ENCODE measurements at regions not wholly inside any gene's neighbourhood (a gene's known extent, or its start where the extent isn't known, plus 50 kb on each side); places are given as distances from the start of the nearest gene placed in this dataset.

DNA sequence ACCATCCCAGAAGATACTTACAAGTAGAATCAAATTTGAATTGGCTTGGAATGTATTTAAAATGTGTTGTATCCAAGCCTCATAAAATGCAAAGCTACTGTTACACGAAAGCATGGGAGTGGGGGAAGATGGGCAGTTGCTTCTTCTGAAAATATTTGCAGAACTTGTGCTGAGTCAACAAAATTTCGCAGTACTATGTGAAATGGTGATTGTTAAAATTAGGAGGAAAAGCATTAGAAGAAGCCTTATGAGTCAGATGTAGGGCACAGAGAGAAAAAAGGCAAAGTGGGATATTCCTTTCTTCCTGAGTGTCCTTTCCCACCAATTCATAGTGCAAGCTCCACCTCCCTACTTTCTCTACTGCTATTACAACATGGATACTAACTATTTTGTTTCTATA is 332.7 kb downstream of the PRDM5 start:
- CTCF ChIA-PET = no interaction called here
- ATAC-seq (no peak), FAIRE-seq (no peak), DNase-seq (ENCODE audit: low read depth in 1 of 2, low spot score in 1 of 2) (no peak)
- Histone ChIP-seq H3K27ac (no peak overlapping the region), H3K4me2 (no peak overlapping the region), H3K4me3 (no peak overlapping the region), H3K4me1 (no peaks in the 10 kb centered on the region), H3K9me3 (no peaks in the 10 kb centered on the region)
- 7% methylated on average over 2 of the region's 2 CpGs for WGBS (ENCODE audit: missing lambda C conversion rate)
- TF ChIP-seq RCOR1 (IDR thresholded peaks at IDR 0.05; ENCODE audit: low read depth, low read length) (no peak), MAFK (IDR thresholded peaks at IDR 0.05; ENCODE audit: partially characterized antibody) (peak; percentile 86)
- TF ChIP-seq, protein P1, sequence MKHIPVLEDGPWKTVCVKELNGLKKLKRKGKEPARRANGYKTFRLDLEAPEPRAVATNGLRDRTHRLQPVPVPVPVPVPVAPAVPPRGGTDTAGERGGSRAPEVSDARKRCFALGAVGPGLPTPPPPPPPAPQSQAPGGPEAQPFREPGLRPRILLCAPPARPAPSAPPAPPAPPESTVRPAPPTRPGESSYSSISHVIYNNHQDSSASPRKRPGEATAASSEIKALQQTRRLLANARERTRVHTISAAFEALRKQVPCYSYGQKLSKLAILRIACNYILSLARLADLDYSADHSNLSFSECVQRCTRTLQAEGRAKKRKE (CRISPR knock-in tag; IDR thresholded peaks at IDR 0.05; ENCODE audit: low read depth) = no peak
- TF ChIP-seq, protein P2, sequence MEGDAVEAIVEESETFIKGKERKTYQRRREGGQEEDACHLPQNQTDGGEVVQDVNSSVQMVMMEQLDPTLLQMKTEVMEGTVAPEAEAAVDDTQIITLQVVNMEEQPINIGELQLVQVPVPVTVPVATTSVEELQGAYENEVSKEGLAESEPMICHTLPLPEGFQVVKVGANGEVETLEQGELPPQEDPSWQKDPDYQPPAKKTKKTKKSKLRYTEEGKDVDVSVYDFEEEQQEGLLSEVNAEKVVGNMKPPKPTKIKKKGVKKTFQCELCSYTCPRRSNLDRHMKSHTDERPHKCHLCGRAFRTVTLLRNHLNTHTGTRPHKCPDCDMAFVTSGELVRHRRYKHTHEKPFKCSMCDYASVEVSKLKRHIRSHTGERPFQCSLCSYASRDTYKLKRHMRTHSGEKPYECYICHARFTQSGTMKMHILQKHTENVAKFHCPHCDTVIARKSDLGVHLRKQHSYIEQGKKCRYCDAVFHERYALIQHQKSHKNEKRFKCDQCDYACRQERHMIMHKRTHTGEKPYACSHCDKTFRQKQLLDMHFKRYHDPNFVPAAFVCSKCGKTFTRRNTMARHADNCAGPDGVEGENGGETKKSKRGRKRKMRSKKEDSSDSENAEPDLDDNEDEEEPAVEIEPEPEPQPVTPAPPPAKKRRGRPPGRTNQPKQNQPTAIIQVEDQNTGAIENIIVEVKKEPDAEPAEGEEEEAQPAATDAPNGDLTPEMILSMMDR (IDR thresholded peaks at IDR 0.05) = no peak
- POLR2A ChIA-PET = no interaction called here

DNA sequence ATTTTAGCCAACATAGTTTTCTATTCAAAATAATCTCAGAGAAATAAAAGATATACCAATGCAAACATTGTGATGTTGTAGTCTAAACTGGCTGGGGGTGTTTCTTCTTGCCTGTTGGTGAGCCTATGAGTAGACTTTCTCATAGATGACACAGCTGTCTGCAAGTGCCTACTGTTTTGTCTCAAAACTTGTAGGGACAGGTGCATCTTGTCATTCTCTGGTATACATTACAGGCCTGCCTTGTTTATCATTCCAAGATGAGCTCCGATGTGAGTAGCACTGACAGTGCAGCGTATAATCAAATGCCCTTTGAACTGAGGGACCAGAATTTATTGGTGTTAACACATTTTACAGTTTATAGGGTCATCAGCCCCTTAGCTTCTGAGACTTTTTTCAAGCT is 353.8 kb downstream of the PRDM5 start:
- no peak for FAIRE-seq
- DNase-seq (ENCODE audit: low read depth in 1 of 2, low spot score in 1 of 2) = no peak
- Histone ChIP-seq H3K4me1 (no peaks in the 10 kb centered on the region), H3K9me3 (no peaks in the 10 kb centered on the region), H3K4me2 (no peak overlapping the region), H3K4me3 (no peak overlapping the region), H3K27ac (no peak overlapping the region)
- ATAC-seq = no peak
- 22% methylated on average over 2 of the region's 2 CpGs for WGBS (ENCODE audit: missing lambda C conversion rate)
- TF ChIP-seq POLR2A (IDR thresholded peaks at IDR 0.05; ENCODE audit: low read length) (no peak), CBX2 (IDR thresholded peaks at IDR 0.05; ENCODE audit: borderline replicate concordance, low read depth) (no peak), KDM1A (IDR thresholded peaks at IDR 0.05; ENCODE audit: low read depth) (no peak), TP53 (CRISPR knock-in tag; IDR thresholded peaks at IDR 0.05) (no peak)
- POLR2A ChIA-PET = no interaction called here
- CTCF ChIA-PET = no interaction called here

DNA sequence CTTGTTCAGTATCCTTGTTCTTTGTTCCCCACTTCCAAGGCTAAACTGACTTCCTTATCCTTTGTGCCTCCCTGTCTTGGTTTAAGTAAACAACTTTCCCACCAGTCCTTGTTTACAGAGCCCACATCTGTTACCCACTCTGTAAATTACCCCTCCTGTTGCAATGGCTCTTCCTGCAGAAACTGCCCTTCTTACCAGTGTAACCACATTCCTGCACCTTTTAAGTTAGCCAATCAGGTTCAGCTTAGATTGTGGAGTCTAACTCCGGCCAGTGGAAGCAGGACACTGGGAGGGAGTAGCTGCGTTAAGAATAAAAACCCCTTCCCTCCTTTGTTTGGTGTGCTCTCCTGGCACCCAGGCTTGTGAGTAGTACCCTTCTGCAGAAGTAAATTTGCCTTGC is 360.9 kb downstream of the PRDM5 start:
- TF ChIP-seq, protein P3, sequence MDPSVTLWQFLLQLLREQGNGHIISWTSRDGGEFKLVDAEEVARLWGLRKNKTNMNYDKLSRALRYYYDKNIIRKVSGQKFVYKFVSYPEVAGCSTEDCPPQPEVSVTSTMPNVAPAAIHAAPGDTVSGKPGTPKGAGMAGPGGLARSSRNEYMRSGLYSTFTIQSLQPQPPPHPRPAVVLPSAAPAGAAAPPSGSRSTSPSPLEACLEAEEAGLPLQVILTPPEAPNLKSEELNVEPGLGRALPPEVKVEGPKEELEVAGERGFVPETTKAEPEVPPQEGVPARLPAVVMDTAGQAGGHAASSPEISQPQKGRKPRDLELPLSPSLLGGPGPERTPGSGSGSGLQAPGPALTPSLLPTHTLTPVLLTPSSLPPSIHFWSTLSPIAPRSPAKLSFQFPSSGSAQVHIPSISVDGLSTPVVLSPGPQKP (IDR thresholded peaks at IDR 0.05; ENCODE audit: low read depth, low read length) = no peak
- TF ChIP-seq RARB (CRISPR knock-in tag; IDR thresholded peaks at IDR 0.05) = no peak
- no peak for TF ChIP-seq FOXS1 (CRISPR knock-in tag; IDR thresholded peaks at IDR 0.05)
- TF ChIP-seq RNF2 (IDR thresholded peaks at IDR 0.05; ENCODE audit: borderline replicate concordance, low read depth) = no peak
- no peak for TF ChIP-seq PHF8 (IDR thresholded peaks at IDR 0.05; ENCODE audit: borderline replicate concordance, low read depth)
- TF ChIP-seq CEBPB (IDR thresholded peaks at IDR 0.05) = no peak
- no peak for TF ChIP-seq GATA3 (IDR thresholded peaks at IDR 0.05; ENCODE audit: borderline replicate concordance)
- no peak for TF ChIP-seq JUN (IDR thresholded peaks at IDR 0.05)
- TF ChIP-seq CHD4 (IDR thresholded peaks at IDR 0.05; ENCODE audit: borderline replicate concordance) = no peak
- TF ChIP-seq SMC3 (IDR thresholded peaks at IDR 0.05) = no peak
- no peak for TF ChIP-seq FOSL2 (IDR thresholded peaks at IDR 0.05)
- no peak for TF ChIP-seq FOSL2 (CRISPR knock-in tag; IDR thresholded peaks at IDR 0.05)
- TF ChIP-seq, protein P4, sequence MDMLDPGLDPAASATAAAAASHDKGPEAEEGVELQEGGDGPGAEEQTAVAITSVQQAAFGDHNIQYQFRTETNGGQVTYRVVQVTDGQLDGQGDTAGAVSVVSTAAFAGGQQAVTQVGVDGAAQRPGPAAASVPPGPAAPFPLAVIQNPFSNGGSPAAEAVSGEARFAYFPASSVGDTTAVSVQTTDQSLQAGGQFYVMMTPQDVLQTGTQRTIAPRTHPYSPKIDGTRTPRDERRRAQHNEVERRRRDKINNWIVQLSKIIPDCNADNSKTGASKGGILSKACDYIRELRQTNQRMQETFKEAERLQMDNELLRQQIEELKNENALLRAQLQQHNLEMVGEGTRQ (IDR thresholded peaks at IDR 0.05) = no peak
- TF ChIP-seq TFCP2L1 (CRISPR knock-in tag; IDR thresholded peaks at IDR 0.05) = no peak
- no peak for TF ChIP-seq CBX2 (IDR thresholded peaks at IDR 0.05; ENCODE audit: borderline replicate concordance, low read depth)
- TF ChIP-seq EHMT2 (IDR thresholded peaks at IDR 0.05; ENCODE audit: low read depth) = no peak
- TF ChIP-seq MYC (IDR thresholded peaks at IDR 0.05; ENCODE audit: borderline replicate concordance, low read length) = no peak
- no peak for TF ChIP-seq POLR2A (IDR thresholded peaks at IDR 0.05; ENCODE audit: low read length)
- TF ChIP-seq ZFP36 (IDR thresholded peaks at IDR 0.05; ENCODE audit: borderline replicate concordance, partially characterized antibody) = no peak
- no peak for TF ChIP-seq KDM1A (IDR thresholded peaks at IDR 0.05; ENCODE audit: low read depth)
- no peak for TF ChIP-seq CBX8 (IDR thresholded peaks at IDR 0.05)
- ChIA-PET POLR2A (no interaction called here), CTCF (no interaction called here)
- ATAC-seq (no peak), DNase-seq (ENCODE audit: low read depth in 1 of 2, low spot score in 1 of 2) (no peak), FAIRE-seq (no peak)
- H3K9me3 ChIP-seq = no peaks in the 10 kb centered on the region
- no peak overlapping the region for H3K4me2 ChIP-seq
- WGBS (ENCODE audit: missing lambda C conversion rate) = 0% methylated on average over 2 of the region's 2 CpGs
- no peaks in the 10 kb centered on the region for H3K4me1 ChIP-seq
- no peak overlapping the region for H3K27ac ChIP-seq
- no peak overlapping the region for H3K4me3 ChIP-seq

Data from A549 (cell line).